ENCODE measurements at regions not wholly inside any gene's neighbourhood (a gene's known extent, or its start where the extent isn't known, plus 50 kb on each side); places are given as distances from the start of the nearest gene placed in this dataset.

GRCh38 chr12:46443594-46444263 is 71.2 kb upstream of the SLC38A2 start:
- TF ChIP-seq, protein P1, sequence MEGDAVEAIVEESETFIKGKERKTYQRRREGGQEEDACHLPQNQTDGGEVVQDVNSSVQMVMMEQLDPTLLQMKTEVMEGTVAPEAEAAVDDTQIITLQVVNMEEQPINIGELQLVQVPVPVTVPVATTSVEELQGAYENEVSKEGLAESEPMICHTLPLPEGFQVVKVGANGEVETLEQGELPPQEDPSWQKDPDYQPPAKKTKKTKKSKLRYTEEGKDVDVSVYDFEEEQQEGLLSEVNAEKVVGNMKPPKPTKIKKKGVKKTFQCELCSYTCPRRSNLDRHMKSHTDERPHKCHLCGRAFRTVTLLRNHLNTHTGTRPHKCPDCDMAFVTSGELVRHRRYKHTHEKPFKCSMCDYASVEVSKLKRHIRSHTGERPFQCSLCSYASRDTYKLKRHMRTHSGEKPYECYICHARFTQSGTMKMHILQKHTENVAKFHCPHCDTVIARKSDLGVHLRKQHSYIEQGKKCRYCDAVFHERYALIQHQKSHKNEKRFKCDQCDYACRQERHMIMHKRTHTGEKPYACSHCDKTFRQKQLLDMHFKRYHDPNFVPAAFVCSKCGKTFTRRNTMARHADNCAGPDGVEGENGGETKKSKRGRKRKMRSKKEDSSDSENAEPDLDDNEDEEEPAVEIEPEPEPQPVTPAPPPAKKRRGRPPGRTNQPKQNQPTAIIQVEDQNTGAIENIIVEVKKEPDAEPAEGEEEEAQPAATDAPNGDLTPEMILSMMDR (IDR thresholded peaks at IDR 0.05) = no peak
- no peak for TF ChIP-seq POLR2A (IDR thresholded peaks at IDR 0.05)
- no peak for TF ChIP-seq EP300 (IDR thresholded peaks at IDR 0.05)
- TF ChIP-seq POLR2AphosphoS5 (IDR thresholded peaks at IDR 0.05) = no peak
